ENCODE measurements at regions not wholly inside any gene's neighbourhood (a gene's known extent, or its start where the extent isn't known, plus 50 kb on each side); places are given as distances from the start of the nearest gene placed in this dataset.

GRCh38 chr4:38603652-38604051 is 60.3 kb upstream of the KLF3 start:
- POLR2A ChIA-PET: no interaction called here
- Histone ChIP-seq H3K36me3 (ENCODE audit: control insufficient read depth in 1 of 2, insufficient read depth in 2 of 2, low read length in 2 of 2) (no peaks in the 10 kb centered on the region), H3K4me2 (ENCODE audit: low read length) (no peak overlapping the region), H3K79me2 (ENCODE audit: insufficient read depth, low read length) (no peaks in the 10 kb centered on the region), H3K9me2 (ENCODE audit: insufficient read depth) (no peaks in the 10 kb centered on the region), H4K20me1 (ENCODE audit: insufficient read depth) (no peaks in the 10 kb centered on the region), H3K9me3 (ENCODE audit: control insufficient read depth in 1 of 2, insufficient read depth in 1 of 2, low read depth in 1 of 2, low read length in 2 of 2) (no peaks in the 10 kb centered on the region), H3K4me1 (ENCODE audit: control insufficient read depth in 1 of 2, insufficient read depth in 2 of 2, low read length in 2 of 2) (peaks cover 0 to 5% of the 10 kb centered on the region in 2 experiments; a peak in 1 of 4 replicates), H3K27me3 (ENCODE audit: insufficient read depth, low read length) (no peaks in the 10 kb centered on the region), H3K9ac (ENCODE audit: low read length) (no peak overlapping the region), H3K4me3 (replicated peaks in 1 of 2; ENCODE audit: low read depth in 1 of 2, low read length in 2 of 2) (no peak overlapping the region), H2AFZ (ENCODE audit: low read depth, low read length, poor library complexity, severe bottlenecking) (no peak overlapping the region), H3K27ac (ENCODE audit: low read depth, low read length) (no peak overlapping the region)
- RAD21 ChIA-PET (ENCODE audit: low non-redundant PET in 1 of 2, low total read pairs in 2 of 2, uncharacterized antibody in 2 of 2, unreplicated experiment in 2 of 2): no interaction called here
- TF ChIP-seq TCF7L2 (IDR thresholded peaks at IDR 0.05; ENCODE audit: borderline replicate concordance, extremely low read depth, insufficient read depth, insufficient read length) (no peak), CTCF (IDR thresholded peaks at IDR 0.05 in 2 of 3, conservative IDR thresholded peaks at IDR 0.05 in 1 of 3; ENCODE audit: borderline replicate concordance in 1 of 3, insufficient read depth in 1 of 3, low read depth in 2 of 3, low read length in 2 of 3) (no peak), ZFX (IDR thresholded peaks at IDR 0.05) (no peak), SRF (IDR thresholded peaks at IDR 0.05; ENCODE audit: low read depth) (no peak), EGR1 (IDR thresholded peaks at IDR 0.05; ENCODE audit: low read depth) (no peak), MAX (IDR thresholded peaks at IDR 0.05) (no peak), EZH2 (IDR thresholded peaks at IDR 0.05) (no peak), SIN3A (IDR thresholded peaks at IDR 0.05; ENCODE audit: low read depth) (no peak), RAD21 (IDR thresholded peaks at IDR 0.05; ENCODE audit: low read depth) (no peak), ELF1 (IDR thresholded peaks at IDR 0.05; ENCODE audit: borderline replicate concordance, low read depth) (no peak), POLR2AphosphoS5 (IDR thresholded peaks at IDR 0.05; ENCODE audit: low read depth, low read length) (no peak), CEBPB (IDR thresholded peaks at IDR 0.05; ENCODE audit: low read depth) (no peak)
- TF ChIP-seq, protein P1, sequence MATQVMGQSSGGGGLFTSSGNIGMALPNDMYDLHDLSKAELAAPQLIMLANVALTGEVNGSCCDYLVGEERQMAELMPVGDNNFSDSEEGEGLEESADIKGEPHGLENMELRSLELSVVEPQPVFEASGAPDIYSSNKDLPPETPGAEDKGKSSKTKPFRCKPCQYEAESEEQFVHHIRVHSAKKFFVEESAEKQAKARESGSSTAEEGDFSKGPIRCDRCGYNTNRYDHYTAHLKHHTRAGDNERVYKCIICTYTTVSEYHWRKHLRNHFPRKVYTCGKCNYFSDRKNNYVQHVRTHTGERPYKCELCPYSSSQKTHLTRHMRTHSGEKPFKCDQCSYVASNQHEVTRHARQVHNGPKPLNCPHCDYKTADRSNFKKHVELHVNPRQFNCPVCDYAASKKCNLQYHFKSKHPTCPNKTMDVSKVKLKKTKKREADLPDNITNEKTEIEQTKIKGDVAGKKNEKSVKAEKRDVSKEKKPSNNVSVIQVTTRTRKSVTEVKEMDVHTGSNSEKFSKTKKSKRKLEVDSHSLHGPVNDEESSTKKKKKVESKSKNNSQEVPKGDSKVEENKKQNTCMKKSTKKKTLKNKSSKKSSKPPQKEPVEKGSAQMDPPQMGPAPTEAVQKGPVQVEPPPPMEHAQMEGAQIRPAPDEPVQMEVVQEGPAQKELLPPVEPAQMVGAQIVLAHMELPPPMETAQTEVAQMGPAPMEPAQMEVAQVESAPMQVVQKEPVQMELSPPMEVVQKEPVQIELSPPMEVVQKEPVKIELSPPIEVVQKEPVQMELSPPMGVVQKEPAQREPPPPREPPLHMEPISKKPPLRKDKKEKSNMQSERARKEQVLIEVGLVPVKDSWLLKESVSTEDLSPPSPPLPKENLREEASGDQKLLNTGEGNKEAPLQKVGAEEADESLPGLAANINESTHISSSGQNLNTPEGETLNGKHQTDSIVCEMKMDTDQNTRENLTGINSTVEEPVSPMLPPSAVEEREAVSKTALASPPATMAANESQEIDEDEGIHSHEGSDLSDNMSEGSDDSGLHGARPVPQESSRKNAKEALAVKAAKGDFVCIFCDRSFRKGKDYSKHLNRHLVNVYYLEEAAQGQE (IDR thresholded peaks at IDR 0.05; ENCODE audit: low read depth): no peak
- TF ChIP-seq, protein P2, sequence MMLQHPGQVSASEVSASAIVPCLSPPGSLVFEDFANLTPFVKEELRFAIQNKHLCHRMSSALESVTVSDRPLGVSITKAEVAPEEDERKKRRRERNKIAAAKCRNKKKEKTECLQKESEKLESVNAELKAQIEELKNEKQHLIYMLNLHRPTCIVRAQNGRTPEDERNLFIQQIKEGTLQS (IDR thresholded peaks at IDR 0.05): no peak
- TF ChIP-seq, protein P3, sequence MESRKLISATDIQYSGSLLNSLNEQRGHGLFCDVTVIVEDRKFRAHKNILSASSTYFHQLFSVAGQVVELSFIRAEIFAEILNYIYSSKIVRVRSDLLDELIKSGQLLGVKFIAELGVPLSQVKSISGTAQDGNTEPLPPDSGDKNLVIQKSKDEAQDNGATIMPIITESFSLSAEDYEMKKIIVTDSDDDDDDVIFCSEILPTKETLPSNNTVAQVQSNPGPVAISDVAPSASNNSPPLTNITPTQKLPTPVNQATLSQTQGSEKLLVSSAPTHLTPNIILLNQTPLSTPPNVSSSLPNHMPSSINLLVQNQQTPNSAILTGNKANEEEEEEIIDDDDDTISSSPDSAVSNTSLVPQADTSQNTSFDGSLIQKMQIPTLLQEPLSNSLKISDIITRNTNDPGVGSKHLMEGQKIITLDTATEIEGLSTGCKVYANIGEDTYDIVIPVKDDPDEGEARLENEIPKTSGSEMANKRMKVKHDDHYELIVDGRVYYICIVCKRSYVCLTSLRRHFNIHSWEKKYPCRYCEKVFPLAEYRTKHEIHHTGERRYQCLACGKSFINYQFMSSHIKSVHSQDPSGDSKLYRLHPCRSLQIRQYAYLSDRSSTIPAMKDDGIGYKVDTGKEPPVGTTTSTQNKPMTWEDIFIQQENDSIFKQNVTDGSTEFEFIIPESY (IDR thresholded peaks at IDR 0.05; ENCODE audit: extremely low read depth, insufficient replicate concordance, low read length): no peak
- CTCF ChIA-PET: no interaction called here
- DNase-seq (ENCODE audit: low read depth, low spot score) (no peak), ATAC-seq (no peak)
- no TSS peak for BruUV-seq (replicated peaks)
- intact Hi-C loops (cut with micrococcal nuclease): no loop called here
